CD4-positive, alpha-beta T cell treated with Interleukin-6 at 100 ng/mL for 8 hours (primary cell): ENCODE measurements at regions not wholly inside any gene's neighbourhood (a gene's known extent, or its start where the extent isn't known, plus 50 kb on each side); places are given as distances from the start of the nearest gene placed in this dataset.
A peak's percentile ranks its signal among the peaks of the same experiment; 100 is the strongest.
"Not testable (repeated sequence)": the region's sequence is repeated elsewhere in the genome, so short reads cannot be mapped to it uniquely, and the experiment has no call there.

Experiments used
- DNase-seq: peaks from one replicate; pipeline ENCODE4 v3.0.0-alpha.2; 2020; ENCODE audit warnings: mixed read lengths, low spot score

DNA sequence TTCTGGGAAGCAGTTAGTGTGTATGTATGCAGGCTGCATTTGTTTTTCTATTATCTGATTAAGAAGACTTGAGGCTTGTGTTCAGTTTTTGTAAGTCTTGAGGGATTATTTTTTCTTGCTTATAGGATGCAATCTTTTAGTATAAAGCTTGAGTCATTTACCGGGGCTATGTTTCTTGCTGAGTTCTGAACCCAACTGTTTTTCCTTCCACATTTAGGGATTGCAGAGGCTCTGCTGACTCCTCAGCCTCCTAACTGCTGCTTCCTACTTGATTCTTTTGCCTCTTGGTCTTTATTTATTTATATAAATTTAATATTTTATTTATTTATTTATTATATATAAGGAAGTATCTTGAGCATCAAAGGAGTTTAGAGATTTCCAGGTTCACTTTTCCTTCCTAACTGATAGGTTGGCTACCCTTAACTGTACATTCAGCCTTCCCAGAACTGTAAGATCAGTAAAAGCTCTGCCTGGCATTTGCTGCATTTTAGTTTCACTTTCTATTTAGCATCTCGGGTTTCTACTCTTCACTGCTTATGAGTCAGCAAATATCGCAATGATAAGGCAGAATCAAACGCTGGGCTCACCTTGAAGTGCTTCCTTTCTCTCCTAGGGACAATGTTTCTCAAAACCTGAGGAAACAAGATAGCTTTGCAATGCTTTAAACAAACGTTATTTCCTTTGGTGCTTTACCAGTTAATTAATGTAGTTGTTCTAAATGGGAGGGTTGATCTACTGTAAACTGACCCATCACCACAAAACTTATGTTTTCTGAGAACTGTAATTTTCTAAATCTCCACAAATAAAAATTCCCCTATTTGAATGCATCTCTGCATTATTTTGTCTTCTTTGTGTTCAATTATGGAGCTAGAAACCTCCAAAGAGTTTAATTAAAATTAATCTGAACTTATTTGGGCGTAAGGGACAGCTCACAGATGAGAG is 1183.7 kb upstream of the TMEM132C start:
- peak; percentile 49 for DNase-seq

DNA sequence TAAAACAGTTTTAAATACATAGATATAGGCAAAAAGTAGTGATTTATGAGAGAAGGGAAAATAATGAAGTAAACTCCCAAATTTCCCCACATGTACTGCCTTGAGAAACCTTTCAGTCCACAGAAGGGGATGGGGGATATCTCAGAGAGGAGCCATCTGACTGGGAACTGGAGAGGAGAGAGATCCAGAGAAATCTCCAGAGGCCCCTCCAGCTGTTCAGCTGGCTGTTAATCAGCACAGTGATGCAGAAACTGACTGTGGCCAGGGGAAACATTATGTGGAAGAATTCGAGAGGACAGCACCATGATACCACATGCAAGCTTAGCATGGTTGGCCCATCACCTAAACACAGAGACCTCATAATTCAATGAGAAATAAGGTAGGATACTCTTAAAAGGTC is 1165.9 kb upstream of the TMEM132C start:
- no peak for DNase-seq

DNA sequence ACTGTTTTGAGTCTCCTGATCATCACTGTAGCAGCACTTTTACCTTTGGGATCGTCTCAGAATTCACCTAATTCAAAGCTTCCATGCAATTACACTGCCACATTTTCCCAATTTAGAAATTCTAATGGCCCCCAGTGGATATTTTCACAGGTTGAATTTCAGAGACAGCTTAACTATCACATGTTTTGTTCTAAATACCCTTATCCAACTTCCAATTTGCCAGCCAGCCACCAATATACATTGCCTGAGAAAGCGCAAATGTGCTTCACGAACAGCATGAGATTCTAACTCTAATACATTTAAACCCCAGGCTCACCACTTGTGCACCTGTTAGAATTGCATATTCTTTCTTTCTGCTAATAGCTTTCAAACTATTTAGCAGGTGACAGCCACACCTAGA is 1160.9 kb upstream of the TMEM132C start:
- DNase-seq: no peak

DNA sequence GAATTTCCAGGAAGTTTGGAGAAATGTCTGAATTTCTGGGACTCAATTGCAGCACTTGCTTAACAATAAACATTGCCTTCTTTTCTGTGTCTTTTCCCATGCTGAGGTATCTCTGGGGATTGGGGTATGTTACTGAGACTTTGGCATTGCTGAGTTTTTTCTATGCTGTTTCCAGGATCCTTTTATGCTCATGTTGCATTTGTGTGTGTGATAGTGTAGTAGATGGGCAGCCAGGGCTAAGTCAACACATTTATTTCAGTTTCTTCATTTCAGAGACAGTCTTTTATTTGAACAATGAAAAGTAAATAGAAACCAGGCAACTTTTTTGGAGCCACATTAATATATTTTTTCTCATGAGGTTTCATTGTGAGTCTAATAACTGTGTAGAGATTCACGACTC is 1160.3 kb upstream of the TMEM132C start:
- no peak for DNase-seq

DNA sequence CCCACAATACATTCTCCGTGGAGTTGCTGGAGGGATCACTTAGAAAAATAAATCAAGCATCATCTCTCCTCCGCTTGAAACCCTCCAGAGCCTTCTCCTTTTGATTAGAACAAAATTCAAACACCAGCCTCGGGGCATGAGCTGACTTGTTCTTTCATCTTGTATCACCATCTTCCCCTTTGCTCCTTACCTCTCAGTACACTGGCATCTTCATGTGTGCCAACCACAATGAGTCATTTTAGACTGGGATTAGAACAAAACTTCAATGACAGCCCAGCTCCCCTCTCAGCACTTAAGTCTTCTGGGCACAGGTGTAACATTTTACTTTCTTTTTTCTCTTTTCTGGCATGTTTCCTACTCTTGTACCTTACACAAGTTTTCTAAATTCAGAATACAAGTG is 1159.2 kb upstream of the TMEM132C start:
- no peak for DNase-seq

DNA sequence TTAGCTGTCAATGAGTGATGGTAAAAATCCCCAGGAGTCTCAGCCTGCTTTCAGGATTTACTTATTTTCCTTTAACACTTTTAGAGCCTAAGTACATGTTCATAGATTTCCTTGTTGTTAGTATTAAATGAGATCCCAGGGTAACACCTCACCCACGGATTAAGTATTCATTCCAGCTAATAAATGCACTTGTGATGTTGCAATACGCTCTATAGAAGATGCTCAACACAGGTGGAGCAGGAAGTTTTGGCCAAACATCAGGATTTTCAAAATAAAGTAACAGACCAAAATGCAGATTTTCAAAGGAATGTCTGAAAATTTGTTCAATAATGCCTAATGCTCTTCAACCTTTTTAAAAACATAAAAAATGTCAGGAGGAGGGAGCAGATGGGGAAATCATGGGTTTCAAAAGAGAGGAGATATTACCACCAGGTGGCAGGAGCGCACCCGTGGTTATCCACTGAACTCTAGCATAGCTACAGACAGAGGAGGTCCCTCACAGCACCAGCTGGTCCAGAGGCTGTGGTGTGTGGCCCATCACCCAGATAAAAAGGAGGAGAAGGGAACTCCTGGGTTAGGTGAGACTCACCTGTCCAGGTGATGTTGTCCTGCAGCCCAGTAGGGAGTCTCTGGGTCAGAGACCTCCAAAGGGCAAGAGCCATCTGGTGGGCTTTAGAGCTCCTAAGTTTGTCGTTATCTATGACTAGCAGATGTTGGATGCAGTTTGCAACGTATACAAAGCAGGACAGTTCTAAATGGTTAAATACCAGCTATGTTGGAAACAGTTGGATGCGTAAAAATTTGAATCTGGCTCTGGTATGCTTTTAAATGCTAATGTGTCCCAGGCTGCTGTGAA is 1158.4 kb upstream of the TMEM132C start:
- peak; percentile 18 for DNase-seq

DNA sequence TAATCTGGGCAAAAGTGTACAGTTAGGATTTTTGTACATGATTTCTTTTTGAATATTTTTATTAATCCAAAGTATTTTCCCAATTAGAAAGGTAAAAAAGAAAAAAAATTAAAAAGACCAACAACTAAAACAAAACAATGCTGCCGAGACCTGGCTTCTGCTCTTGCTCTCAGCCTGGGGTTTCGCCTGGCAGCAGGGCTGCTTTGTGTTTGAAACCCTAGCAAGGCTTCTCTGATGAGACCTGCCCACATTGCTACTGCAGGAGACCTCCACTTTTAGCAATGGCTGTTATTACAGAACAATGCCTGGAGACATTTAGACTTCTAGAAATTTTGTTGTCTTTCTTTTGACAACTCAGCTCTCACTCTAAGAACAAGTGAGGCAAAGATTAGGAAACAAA is 1153.0 kb upstream of the TMEM132C start:
- no peak for DNase-seq

DNA sequence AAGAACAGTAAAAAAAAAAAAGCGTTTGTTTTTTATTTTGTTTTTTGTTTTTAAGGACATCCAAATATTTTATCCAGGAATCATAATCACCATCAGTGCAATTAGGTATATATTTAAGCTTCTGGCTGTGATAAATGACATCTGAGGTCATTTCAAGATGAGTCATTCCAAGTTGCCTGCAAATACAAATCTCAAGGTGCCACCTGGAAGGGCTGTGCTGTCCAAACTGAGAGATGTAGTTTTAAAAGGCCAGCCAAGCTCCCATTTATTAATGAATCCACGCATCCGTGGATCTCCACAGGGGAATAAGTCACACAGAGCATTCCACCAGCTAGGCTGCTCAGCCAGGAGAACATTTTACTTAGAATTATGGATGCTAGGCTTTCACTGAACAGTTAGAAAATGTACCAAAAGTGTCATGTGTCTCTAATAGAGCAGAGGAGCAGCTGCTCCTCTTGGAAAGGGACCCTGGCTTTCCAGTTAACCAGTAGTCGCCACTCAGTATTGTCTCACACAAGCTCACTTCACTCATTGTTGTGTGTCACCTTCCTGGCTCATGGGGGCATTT is 1151.4 kb upstream of the TMEM132C start:
- DNase-seq: no peak

DNA sequence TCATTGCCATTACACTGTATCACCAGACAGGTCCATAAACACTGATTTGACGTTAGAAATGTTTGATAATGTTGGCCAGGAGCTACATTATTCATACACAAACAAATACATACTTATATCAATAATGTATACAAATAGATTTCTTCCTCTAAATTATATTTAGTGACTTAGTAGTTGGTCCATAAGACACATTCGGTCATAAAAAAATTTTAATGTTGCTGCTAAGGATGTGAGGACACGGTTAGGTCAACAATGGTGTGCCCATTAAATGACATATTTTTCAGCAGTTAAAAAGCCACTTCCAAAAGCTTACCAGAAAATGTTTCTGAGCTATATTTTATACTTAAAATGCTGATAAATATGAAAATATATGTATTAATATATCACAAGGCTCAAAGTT is 1148.7 kb upstream of the TMEM132C start:
- DNase-seq: no peak

DNA sequence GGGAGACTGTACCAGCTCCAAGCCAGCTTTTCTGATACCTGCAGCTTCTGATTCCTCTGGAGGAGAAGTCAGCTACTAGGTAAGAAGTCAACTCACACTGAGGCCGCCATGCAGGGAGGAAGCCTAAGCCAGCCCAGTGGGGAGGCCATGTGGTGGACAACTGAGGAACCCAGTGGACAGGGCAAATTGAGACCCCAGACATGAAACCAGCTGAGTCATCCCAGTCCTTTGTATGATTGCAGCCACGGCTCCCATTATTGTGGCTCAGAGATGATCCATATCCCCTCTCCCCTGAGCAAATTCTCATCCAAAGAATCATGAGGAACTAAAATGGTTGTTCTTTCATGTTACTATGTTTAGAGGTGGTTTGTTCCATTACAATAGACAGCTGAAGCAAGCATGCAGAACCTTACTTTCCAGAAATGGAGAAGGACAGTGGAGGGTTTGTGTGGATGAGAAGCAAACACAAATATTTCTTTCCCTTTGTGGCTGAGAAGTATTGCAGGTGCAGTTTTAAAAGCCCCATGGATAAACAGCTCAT is 1147.3 kb upstream of the TMEM132C start:
- no peak for DNase-seq

DNA sequence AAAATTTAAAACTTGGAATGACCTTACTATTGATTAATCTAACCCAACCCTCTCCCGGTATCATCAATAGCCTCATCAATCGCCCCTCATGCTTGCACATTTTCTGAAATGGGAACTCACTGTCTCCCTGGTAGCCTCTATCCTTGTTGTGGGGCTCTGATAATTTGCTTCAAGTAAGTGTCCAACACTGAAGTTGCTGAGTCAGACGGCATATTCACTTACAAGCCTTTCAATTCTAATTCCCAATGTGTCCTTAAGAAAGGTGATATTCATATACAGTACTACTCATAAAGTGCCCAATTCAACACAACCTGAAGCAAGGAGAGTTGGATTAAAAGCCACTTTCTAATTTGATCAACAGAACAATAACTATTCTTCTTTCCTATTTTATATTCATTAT is 1146.1 kb upstream of the TMEM132C start:
- DNase-seq: no peak

DNA sequence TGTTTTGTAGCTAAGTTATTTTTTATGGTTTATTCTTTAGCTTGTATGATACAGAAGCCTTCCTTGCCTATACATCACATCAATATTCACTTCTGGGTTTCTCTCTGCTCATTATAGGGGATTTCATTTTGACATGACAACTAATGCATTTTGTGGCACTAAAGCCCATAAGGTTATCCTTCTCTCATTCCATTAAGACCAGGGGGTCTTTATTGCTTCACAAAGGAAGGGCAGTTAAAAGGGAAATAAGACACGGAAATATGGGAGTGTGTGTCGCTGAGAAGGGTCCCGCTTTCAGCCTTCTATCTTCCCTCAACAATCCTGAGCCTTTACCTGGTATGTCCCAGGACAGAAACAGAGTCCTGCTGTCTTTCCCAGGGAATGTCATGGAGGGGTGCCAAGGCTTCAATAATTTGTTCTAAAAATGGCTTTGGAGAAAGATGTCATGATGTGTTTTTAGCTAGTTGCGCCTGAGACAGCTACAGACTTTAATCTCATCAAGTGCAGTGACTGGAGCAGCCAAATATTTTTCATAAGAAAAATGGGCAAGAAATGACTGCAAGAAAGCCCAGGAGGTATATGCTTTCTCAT is 1145.4 kb upstream of the TMEM132C start:
- no peak for DNase-seq

DNA sequence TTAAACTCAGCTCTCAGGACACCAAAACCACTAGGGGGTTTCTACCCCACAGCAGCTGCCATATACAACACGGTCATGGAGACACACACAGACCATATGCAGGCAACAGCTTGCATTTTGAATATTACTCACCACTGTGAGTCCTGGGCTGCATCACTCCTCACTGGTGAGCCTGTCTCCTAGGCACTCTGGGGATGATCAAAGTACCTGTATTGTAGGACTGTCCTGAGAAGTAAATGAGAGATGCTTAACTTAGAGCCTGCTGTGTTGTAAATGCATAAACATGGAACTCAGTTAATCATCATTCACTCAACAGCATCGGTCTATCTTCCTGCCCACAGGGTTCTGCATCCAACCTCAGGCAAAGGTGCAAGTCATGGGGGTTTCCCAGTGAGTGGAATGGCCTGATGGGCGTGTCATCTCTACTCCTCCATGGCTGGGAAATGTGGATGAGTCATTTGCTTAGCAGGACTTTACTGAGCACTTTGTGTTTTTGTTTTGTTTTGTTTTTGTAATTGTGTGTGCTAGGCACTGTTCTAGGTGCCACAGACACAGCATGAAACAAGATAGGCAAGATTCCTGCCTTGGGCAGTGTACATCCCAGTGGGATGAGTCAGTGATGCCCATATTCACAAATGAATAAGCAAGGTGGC is 1141.2 kb upstream of the TMEM132C start:
- no peak for DNase-seq

DNA sequence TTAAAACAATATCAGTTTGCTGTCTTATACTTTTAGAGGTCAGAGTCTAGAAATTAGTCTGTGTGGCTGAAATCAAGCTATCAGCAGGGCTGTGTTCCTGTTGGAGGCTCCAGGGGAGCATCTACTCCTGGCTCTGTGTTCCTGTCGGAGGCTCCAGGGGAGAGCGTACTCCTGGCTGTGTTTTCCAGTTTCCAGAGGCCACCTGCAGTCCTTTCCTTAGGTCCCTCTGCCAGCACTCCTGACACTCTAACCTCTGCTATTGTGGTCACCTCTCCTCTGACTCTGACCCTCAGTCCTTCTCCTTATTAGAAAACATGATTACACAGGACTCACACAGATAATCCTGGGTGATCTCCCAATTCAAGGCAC is 1140.7 kb upstream of the TMEM132C start:
- DNase-seq: no peak

DNA sequence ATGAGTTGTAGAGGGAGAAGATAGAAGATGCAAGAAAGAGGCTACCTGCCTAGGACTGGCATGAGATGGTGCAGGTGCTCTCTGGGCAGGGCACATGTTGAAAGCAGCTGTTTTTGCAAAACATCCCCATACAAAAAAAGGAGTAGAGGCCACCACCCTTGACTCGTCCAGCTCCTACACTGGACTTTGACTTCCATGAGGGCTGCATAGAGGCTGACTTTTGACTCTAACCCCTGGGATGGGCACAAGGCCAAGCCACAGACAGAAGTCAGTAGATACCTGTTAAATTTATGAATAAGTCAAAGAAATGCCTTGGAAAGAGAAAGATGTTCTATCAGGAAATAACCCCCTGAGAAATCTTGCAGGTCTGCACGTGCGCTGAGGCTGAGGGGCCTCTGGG is 1139.1 kb upstream of the TMEM132C start:
- no peak for DNase-seq

DNA sequence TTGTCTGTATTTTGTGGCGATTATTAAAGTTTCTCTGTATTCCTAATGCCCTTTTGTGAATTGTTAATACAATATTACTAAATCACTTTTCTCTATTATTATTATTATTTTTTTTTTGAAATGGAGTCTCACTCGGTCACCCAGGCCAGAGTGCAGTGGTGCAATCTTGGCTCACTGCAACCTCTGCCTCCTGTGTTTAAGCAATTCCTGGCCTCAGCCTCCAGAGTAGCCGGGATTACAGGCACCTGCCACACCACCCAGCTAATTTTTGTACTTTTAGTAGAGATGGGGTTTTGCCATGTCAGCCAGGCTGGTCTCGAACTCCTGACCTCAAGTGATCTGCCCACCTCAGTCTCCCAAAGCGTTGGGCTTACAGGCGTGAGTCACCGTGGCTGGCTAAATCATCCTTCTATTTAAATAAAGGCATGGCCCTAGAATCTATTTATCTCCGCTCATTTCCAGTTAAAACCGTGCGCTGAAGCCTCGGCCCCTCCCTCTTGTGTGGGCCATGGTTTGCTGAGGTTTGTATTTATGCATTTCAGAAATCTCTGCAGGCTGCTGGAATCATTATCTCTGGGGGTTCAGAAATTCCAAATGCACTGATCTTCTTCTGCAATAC is 1136.4 kb upstream of the TMEM132C start:
- no peak for DNase-seq

DNA sequence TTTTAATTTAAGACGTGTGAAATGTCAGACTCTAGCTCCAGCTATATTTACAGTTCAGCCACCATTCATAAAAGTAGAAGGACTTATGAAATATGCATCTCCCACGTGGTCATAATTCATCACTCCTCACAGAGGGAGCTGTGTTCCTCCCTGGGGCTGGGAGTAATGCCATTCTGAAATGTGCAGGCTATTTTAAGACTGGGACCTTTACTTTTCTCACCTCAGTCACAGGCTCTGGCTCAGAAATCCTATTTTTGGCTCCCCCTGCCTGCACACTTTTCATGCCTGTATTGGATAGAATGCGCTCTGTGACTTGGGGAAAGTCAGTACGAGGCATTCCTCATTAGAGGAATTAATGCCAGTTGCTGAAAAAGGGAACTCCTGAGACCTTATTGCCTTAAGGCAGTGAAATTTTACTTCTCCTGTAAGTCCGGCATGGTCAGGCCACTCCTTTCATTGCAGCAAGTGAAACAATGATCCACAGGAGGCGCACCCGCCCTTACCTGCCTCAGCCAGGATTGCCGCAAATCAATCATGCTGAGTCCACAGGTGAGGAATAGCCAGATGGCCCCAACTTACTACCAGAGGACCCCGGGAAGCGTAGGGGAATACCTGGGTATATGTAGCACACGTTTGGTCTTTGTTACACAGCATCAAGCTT is 1133.2 kb upstream of the TMEM132C start:
- DNase-seq: no peak

DNA sequence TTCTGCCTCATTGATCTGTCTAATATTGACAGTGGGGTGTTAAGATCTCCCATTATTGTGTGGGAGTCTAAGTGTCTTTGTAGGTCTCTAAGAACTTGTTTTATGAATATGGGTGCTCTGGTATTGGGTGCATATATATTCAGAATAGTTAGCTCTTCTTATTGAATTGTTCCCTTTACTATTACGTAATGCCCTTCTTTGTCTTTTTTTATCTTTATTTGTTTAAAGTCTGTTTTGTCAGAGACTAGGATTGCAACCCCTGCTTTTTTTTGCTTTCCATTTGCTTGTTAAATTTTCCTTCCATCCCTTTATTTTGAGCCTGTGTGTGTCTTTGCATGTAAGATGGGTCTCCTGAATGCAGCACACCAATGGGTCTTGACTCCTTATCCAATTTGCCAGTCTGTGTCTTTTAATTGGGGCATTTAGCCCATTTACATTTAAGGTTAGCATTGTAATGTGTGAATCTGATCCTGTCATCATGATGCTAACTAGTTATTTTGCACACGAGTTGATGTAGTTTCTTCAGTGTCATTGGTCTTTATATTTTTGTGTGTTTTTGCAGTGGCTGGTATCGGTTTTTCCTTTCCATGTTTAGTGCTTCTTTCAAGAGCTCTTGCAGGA is 1126.0 kb upstream of the TMEM132C start:
- not testable (repeated sequence) for DNase-seq

DNA sequence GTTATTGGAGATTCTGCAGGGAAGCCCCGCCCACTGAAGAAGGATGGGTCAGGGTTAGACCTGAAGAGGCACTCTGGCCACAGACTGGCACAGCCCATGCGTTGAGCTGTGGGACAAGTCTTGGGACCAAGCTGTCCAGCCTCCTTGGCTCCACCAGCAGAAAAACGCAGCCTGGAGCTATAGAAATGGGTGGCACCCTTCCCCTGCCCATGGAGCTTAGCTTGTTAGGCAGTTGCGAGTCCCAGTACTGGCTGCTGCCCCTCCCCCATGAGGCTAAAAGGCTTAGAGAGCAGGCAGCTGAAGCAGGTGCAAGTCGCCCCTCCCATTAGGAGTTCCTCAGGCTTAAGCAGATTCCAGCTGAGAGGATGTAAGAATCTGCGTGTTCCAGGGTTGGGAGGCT is 1124.0 kb upstream of the TMEM132C start:
- no peak for DNase-seq

DNA sequence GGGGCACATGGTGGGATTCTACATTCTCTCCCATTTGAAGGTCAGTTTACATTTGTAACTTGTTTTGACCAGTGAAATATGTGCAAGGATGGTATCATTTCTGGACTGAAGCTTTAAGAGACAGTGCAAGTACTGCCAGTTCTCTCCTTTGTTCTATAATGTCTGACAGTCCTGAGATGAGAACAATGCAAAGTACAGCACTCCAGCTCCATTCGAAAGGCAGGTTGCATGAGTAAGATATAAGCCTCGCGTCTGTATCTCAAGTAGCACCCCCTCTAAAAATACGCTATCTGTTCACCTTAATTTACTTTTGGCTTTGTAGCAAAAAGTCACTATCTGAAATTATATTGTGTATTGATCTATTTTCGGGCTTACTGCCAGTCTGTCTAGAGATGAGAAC is 1122.2 kb upstream of the TMEM132C start:
- DNase-seq: no peak
